CD4-positive, alpha-beta memory T cell (primary cell): ENCODE measurements at regions not wholly inside any gene's neighbourhood (a gene's known extent, or its start where the extent isn't known, plus 50 kb on each side); places are given as distances from the start of the nearest gene placed in this dataset.

Experiments
- CTCF ChIA-PET: fragments of 350-600 bp; sonication (Branson Sonifier 250); formaldehyde crosslinking; loops from one replicate; lab custom pipeline; 2021; ENCODE audit warnings: inconsistent platforms; ENCODE audit not compliant: partially characterized antibody; lab: Charles Lee
- POLR2A ChIA-PET: fragments of 350-600 bp; sonication (Branson Sonifier 250); formaldehyde crosslinking; loops from one replicate; lab custom pipeline; 2021; ENCODE audit not compliant: partially characterized antibody; lab: Charles Lee
- DNase-seq, 5 donors: peaks; one replicate each; pipeline versions ENCODE4 v3.0.0 to v3.0.0-alpha.2; 2020 to 2022; ENCODE audit warnings: mixed read lengths in 1 of 5
- H3K27ac ChIP-seq: one replicate; pipeline ENCODE4 v1.7.0; 2013; ENCODE audit warnings: low read depth, low read length
- H3K27me3 ChIP-seq: 2 replicates; pipeline ENCODE4 v1.7.0; 2013; ENCODE audit warnings: mild to moderate bottlenecking, low read length, moderate library complexity; ENCODE audit not compliant: insufficient read depth
- H3K36me3 ChIP-seq: 2 replicates; pipeline ENCODE4 v1.7.0; 2013; ENCODE audit warnings: mild to moderate bottlenecking, low read length, moderate library complexity; ENCODE audit not compliant: insufficient read depth
- H3K4me1 ChIP-seq: 2 replicates; pipeline ENCODE4 v1.7.0; 2013; ENCODE audit warnings: mild to moderate bottlenecking, low read length, moderate library complexity; ENCODE audit not compliant: insufficient read depth
- H3K4me3 ChIP-seq, 2 donors: one replicate each; pipeline ENCODE4 v1.7.0; 2013; ENCODE audit warnings: low read length in 2 of 2, mild to moderate bottlenecking in 1 of 2
- H3K9me3 ChIP-seq, 2 donors: one replicate each; pipeline ENCODE4 v1.7.0; 2013; ENCODE audit warnings: low read length in 2 of 2, control low read depth in 1 of 2; ENCODE audit not compliant: control insufficient read depth in 1 of 2
- H3K27ac Mint-ChIP-seq, 7 donors: one replicate each; pipeline ENCODE4 v1.8.0; 2020 to 2021; ENCODE audit warnings: mixed read lengths in 7 of 7, mild to moderate bottlenecking in 6 of 7, inconsistent platforms in 3 of 7, moderate library complexity in 3 of 7
- H3K27me3 Mint-ChIP-seq, 2 donors: one replicate each; pipeline ENCODE4 v1.8.0; 2020 to 2021; ENCODE audit warnings: mixed read lengths in 2 of 2
- H3K36me3 Mint-ChIP-seq, 2 donors: one replicate each; pipeline ENCODE4 v1.8.0; 2020 to 2021; ENCODE audit warnings: mixed read lengths in 2 of 2, inconsistent platforms in 1 of 2, mild to moderate bottlenecking in 1 of 2
- H3K4me1 Mint-ChIP-seq, 4 donors: one replicate each; pipeline ENCODE4 v1.8.0; 2020 to 2021; ENCODE audit warnings: mixed read lengths in 4 of 4, mild to moderate bottlenecking in 1 of 4
- H3K4me3 Mint-ChIP-seq, 8 donors: one replicate each; pipeline ENCODE4 v1.8.0; 2020 to 2021; ENCODE audit warnings: mixed read lengths in 8 of 8, mild to moderate bottlenecking in 7 of 8, moderate library complexity in 6 of 8, inconsistent platforms in 3 of 8
- H3K9me3 Mint-ChIP-seq, 8 donors: one replicate each; pipeline ENCODE4 v1.8.0; 2020 to 2021; ENCODE audit warnings: mixed read lengths in 8 of 8, mild to moderate bottlenecking in 5 of 8, inconsistent platforms in 3 of 8, moderate library complexity in 1 of 8
- intact Hi-C: fragments of 100-400 bp; cut with micrococcal nuclease; formaldehyde crosslinking; loops from one replicate; pipeline ENCODE4 v1.15.1; 2023

GRCh38 chr4:8702516-8703400 is 110.2 kb downstream of the CPZ start:
- Histone ChIP-seq H3K4me3 (no peak overlapping the region), H3K27me3 (no peaks in the 10 kb centered on the region), H3K36me3 (no peaks in the 10 kb centered on the region), H3K4me1 (no peaks in the 10 kb centered on the region), H3K27ac (no peak overlapping the region), H3K9me3 (no peaks in the 10 kb centered on the region)
- ChIA-PET CTCF (no interaction called here), POLR2A (no interaction called here)
- Mint-ChIP-seq H3K27ac (no peak overlapping the region), H3K27me3 (peaks cover 0 to 10% of the 10 kb centered on the region in 2 donors), H3K4me3 (no peak overlapping the region), H3K36me3 (no peaks in the 10 kb centered on the region), H3K9me3 (no peaks in the 10 kb centered on the region), H3K4me1 (peaks cover 0 to 1% (median 0%) of the 10 kb centered on the region in 4 donors)
- intact Hi-C loops = no loop called here
- no peak for DNase-seq

- H3K4me1 ChIP-seq = no peaks in the 10 kb centered on the region
- ChIA-PET CTCF (no interaction called here), POLR2A (no interaction called here)
- H3K27me3 Mint-ChIP-seq = peaks cover 4 to 10% of the 10 kb centered on the region in 2 donors
- peaks cover 0 to 4% (median 0%) of the 10 kb centered on the region in 8 donors for H3K9me3 Mint-ChIP-seq
- no peak overlapping the region for H3K27ac Mint-ChIP-seq
- no peaks in the 10 kb centered on the region for H3K27me3 ChIP-seq
- H3K9me3 ChIP-seq = no peaks in the 10 kb centered on the region
- intact Hi-C loops = no loop called here
- H3K36me3 ChIP-seq = no peaks in the 10 kb centered on the region
- no peaks in the 10 kb centered on the region for H3K36me3 Mint-ChIP-seq
- H3K4me1 Mint-ChIP-seq = peaks cover 0 to 1% (median 0%) of the 10 kb centered on the region in 4 donors
- no peak for DNase-seq
- H3K4me3 ChIP-seq = no peak overlapping the region
- H3K4me3 Mint-ChIP-seq = no peak overlapping the region
- no peak overlapping the region for H3K27ac ChIP-seq
Observed at GRCh38 chr4:8702020-8702495, 109.5 kb downstream of the CPZ start.

GRCh38 chr4:8701126-8702019 is 108.8 kb downstream of the CPZ start:
- H3K9me3 Mint-ChIP-seq = peaks cover 0 to 5% (median 0%) of the 10 kb centered on the region in 8 donors
- H3K36me3 Mint-ChIP-seq = no peaks in the 10 kb centered on the region
- peaks cover 8 to 10% of the 10 kb centered on the region in 2 donors for H3K27me3 Mint-ChIP-seq
- DNase-seq = no peak
- CTCF ChIA-PET = no interaction called here
- no peak overlapping the region for H3K27ac Mint-ChIP-seq
- Histone ChIP-seq H3K36me3 (no peaks in the 10 kb centered on the region), H3K4me1 (no peaks in the 10 kb centered on the region), H3K27ac (no peak overlapping the region), H3K4me3 (no peak overlapping the region), H3K27me3 (no peaks in the 10 kb centered on the region), H3K9me3 (no peaks in the 10 kb centered on the region)
- POLR2A ChIA-PET = no interaction called here
- H3K4me3 Mint-ChIP-seq = no peak overlapping the region
- peaks cover 0 to 1% (median 0%) of the 10 kb centered on the region in 4 donors for H3K4me1 Mint-ChIP-seq
- intact Hi-C loops = no loop called here

- intact Hi-C loops = no loop called here
- no peak overlapping the region for H3K27ac ChIP-seq
- Mint-ChIP-seq H3K27ac (no peak overlapping the region), H3K27me3 (peaks cover 8 to 10% of the 10 kb centered on the region in 2 donors), H3K9me3 (peaks cover 0 to 5% (median 0%) of the 10 kb centered on the region in 8 donors), H3K36me3 (no peaks in the 10 kb centered on the region), H3K4me1 (peaks cover 0 to 1% (median 0%) of the 10 kb centered on the region in 4 donors), H3K4me3 (no peak overlapping the region)
- ChIA-PET CTCF (no interaction called here), POLR2A (no interaction called here)
- H3K4me3 ChIP-seq = no peak overlapping the region
- H3K9me3 ChIP-seq = no peaks in the 10 kb centered on the region
- no peaks in the 10 kb centered on the region for H3K4me1 ChIP-seq
- no peak for DNase-seq
- H3K36me3 ChIP-seq = no peaks in the 10 kb centered on the region
- no peaks in the 10 kb centered on the region for H3K27me3 ChIP-seq
Observed at GRCh38 chr4:8700531-8700930, 108.0 kb downstream of the CPZ start.

GRCh38 chr4:8699479-8700145 is 107.0 kb downstream of the CPZ start:
- ChIA-PET POLR2A (no interaction called here), CTCF (interaction anchor here (0.6 kb wide), 1 partner anchor 199 kb away, joined by 3 read pairs; no protein-coding TSS in a partner anchor)

GRCh38 chr4:8699063-8699385 is 106.5 kb downstream of the CPZ start:
- no peaks in the 10 kb centered on the region for H3K36me3 ChIP-seq
- ChIA-PET CTCF (no interaction called here), POLR2A (no interaction called here)
- no peaks in the 10 kb centered on the region for H3K27me3 ChIP-seq
- H3K9me3 ChIP-seq = no peaks in the 10 kb centered on the region
- H3K4me3 ChIP-seq = no peak overlapping the region
- Mint-ChIP-seq H3K27me3 (peaks cover 8% of the 10 kb centered on the region in 2 donors), H3K4me1 (peaks cover 0 to 1% (median 0%) of the 10 kb centered on the region in 4 donors), H3K36me3 (no peaks in the 10 kb centered on the region), H3K4me3 (no peak overlapping the region), H3K9me3 (peaks cover 0 to 5% (median 0%) of the 10 kb centered on the region in 8 donors), H3K27ac (peak overlapping the region in 1 of 7 donors; percentile 55)
- H3K27ac ChIP-seq = no peak overlapping the region
- no peak for DNase-seq
- H3K4me1 ChIP-seq = no peaks in the 10 kb centered on the region
- intact Hi-C loops = no loop called here

More at GRCh38 chr4:8699479-8700145, 107.0 kb downstream of the CPZ start:
- Histone ChIP-seq H3K9me3 (no peaks in the 10 kb centered on the region), H3K27me3 (no peaks in the 10 kb centered on the region), H3K36me3 (no peaks in the 10 kb centered on the region), H3K4me1 (no peaks in the 10 kb centered on the region), H3K27ac (no peak overlapping the region), H3K4me3 (no peak overlapping the region)
- DNase-seq = no peak
- Mint-ChIP-seq H3K36me3 (no peaks in the 10 kb centered on the region), H3K9me3 (peaks cover 0 to 5% (median 0%) of the 10 kb centered on the region in 8 donors), H3K27me3 (peaks cover 8 to 12% of the 10 kb centered on the region in 2 donors), H3K4me1 (peaks cover 0 to 1% (median 0%) of the 10 kb centered on the region in 4 donors), H3K27ac (no peak overlapping the region), H3K4me3 (no peak overlapping the region)
- intact Hi-C loops = no loop called here
